ENCODE measurements at regions not wholly inside any gene's neighbourhood (a gene's known extent, or its start where the extent isn't known, plus 50 kb on each side); places are given as distances from the start of the nearest gene placed in this dataset.

DNA sequence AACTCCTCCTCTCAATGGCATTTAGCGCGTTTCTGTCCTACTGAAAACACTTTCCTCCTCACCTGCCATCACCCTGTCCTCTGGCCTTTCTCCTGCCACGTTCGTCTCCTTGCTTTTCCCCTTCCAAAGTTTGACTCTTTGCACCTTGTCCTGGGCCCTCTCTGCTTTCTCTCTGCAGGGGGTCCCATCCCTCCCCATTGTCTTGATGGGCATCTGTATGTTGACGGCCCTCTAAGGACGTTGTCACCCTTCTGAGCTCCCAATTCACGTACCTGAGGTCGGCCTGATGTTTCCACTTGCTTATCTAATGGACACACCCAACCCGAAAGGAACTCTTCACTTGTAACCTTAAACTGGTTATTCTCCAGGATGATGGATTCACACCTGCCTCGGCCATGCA, 170.4 kb downstream of the WSCD1 start (continued):
- TF ChIP-seq, protein P1, sequence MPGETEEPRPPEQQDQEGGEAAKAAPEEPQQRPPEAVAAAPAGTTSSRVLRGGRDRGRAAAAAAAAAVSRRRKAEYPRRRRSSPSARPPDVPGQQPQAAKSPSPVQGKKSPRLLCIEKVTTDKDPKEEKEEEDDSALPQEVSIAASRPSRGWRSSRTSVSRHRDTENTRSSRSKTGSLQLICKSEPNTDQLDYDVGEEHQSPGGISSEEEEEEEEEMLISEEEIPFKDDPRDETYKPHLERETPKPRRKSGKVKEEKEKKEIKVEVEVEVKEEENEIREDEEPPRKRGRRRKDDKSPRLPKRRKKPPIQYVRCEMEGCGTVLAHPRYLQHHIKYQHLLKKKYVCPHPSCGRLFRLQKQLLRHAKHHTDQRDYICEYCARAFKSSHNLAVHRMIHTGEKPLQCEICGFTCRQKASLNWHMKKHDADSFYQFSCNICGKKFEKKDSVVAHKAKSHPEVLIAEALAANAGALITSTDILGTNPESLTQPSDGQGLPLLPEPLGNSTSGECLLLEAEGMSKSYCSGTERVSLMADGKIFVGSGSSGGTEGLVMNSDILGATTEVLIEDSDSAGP (CRISPR knock-in tag; IDR thresholded peaks at IDR 0.05): no peak
- TF ChIP-seq MCM2 (IDR thresholded peaks at IDR 0.05; ENCODE audit: low read depth): no peak
- TF ChIP-seq RBBP5 (IDR thresholded peaks at IDR 0.05; ENCODE audit: borderline replicate concordance, insufficient read depth, low read length, poor library complexity, severe bottlenecking): no peak

DNA sequence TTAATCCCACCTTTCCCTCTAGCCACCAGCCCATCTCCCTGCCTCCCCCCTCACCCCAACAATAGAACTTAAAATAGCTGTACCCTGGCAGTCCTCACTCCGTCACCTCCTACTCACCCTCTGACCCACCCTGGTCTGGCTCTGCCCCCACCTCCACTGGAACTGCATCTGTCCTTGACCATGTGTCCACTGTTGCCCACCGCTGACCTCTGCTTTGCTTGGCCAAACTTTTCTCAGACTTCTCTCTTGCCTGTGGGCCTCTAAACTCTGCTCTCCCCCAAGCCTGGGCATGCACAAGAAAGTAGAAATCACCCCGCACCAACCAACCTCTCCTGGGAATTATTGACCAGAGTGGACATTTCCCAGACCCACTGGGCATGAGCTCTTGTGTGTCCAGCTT, 169.8 kb downstream of the WSCD1 start:
- DNase-seq (ENCODE audit: extremely low read depth in 1 of 4, low spot score in 3 of 4): no peak
- in situ Hi-C loops (cut with MboI): no loop called here
- no peak overlapping the region for H2AFZ ChIP-seq (ENCODE audit: low read depth, low read length)
- H3K4me1 ChIP-seq (replicated peaks in 1 of 2; ENCODE audit: control insufficient read depth in 2 of 2, insufficient read depth in 2 of 2, low read length in 2 of 2): no peaks in the 10 kb centered on the region
- no peaks in the 10 kb centered on the region for H3K36me3 ChIP-seq (ENCODE audit: control insufficient read depth, insufficient read depth, low read length)
- ATAC-seq: no peak
- no peaks in the 10 kb centered on the region for H3K9me3 ChIP-seq (replicated peaks; ENCODE audit: control insufficient read depth, insufficient read depth, low read depth, low read length)
- H3K27ac ChIP-seq (ENCODE audit: extremely low read depth, low read depth, low read length): no peak overlapping the region
- FAIRE-seq: no peak
- no peaks in the 10 kb centered on the region for H3K27me3 ChIP-seq (ENCODE audit: control insufficient read depth in 2 of 2, insufficient read depth in 2 of 2, low read length in 2 of 2)
- 0% methylated on average over 3 of the region's 3 CpGs for WGBS (ENCODE audit: insufficient coverage, low coverage, missing lambda C conversion rate)
- no TSS peak for BruUV-seq (replicated peaks)
- H3K4me2 ChIP-seq (ENCODE audit: insufficient read depth, low read length): no peak overlapping the region
- H4K20me1 ChIP-seq (replicated peaks; ENCODE audit: control insufficient read depth, insufficient read depth, low read length): no peaks in the 10 kb centered on the region
- ChIA-PET CTCF (ENCODE audit: low intra/inter-chr PET ratio) (no interaction called here), POLR2A (interaction anchor here (0.7 kb wide), 2 partner anchors 166 to 222 kb away, joined by 3 read pairs; no protein-coding TSS in a partner anchor)
- intact Hi-C loops (cut with micrococcal nuclease): no loop called here
- no peaks in the 10 kb centered on the region for H3K9me1 ChIP-seq (ENCODE audit: control insufficient read depth, insufficient read depth, low read length)
- H3K79me2 ChIP-seq (ENCODE audit: control insufficient read depth, insufficient read depth, low read length): no peaks in the 10 kb centered on the region
- H3K4me3 ChIP-seq: no peak overlapping the region
- H3K9ac ChIP-seq (ENCODE audit: insufficient read depth in 1 of 2, low read depth in 2 of 2, low read length in 2 of 2): no peak overlapping the region
- TF ChIP-seq, protein P2, sequence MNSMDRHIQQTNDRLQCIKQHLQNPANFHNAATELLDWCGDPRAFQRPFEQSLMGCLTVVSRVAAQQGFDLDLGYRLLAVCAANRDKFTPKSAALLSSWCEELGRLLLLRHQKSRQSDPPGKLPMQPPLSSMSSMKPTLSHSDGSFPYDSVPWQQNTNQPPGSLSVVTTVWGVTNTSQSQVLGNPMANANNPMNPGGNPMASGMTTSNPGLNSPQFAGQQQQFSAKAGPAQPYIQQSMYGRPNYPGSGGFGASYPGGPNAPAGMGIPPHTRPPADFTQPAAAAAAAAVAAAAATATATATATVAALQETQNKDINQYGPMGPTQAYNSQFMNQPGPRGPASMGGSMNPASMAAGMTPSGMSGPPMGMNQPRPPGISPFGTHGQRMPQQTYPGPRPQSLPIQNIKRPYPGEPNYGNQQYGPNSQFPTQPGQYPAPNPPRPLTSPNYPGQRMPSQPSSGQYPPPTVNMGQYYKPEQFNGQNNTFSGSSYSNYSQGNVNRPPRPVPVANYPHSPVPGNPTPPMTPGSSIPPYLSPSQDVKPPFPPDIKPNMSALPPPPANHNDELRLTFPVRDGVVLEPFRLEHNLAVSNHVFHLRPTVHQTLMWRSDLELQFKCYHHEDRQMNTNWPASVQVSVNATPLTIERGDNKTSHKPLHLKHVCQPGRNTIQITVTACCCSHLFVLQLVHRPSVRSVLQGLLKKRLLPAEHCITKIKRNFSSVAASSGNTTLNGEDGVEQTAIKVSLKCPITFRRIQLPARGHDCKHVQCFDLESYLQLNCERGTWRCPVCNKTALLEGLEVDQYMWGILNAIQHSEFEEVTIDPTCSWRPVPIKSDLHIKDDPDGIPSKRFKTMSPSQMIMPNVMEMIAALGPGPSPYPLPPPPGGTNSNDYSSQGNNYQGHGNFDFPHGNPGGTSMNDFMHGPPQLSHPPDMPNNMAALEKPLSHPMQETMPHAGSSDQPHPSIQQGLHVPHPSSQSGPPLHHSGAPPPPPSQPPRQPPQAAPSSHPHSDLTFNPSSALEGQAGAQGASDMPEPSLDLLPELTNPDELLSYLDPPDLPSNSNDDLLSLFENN (IDR thresholded peaks at IDR 0.05; ENCODE audit: low read depth in 2 of 2, low read length in 2 of 2): no peak
- TF ChIP-seq NR0B1 (IDR thresholded peaks at IDR 0.05; ENCODE audit: partially characterized antibody) (no peak), ZNF282 (CRISPR knock-in tag; IDR thresholded peaks at IDR 0.05) (no peak), SMARCC2 (IDR thresholded peaks at IDR 0.05; ENCODE audit: low read depth) (no peak), MTA2 (IDR thresholded peaks at IDR 0.05; ENCODE audit: low read depth) (no peak), ZNF143 (CRISPR knock-in tag; IDR thresholded peaks at IDR 0.05) (no peak), CCNT2 (IDR thresholded peaks at IDR 0.05; ENCODE audit: borderline replicate concordance, extremely low read depth, insufficient read length, low read depth, low read length) (no peak), ZNF224 (CRISPR knock-in tag; IDR thresholded peaks at IDR 0.05) (no peak), RCOR1 (IDR thresholded peaks at IDR 0.05; ENCODE audit: borderline replicate concordance in 1 of 2, low read depth in 2 of 2, low read length in 2 of 2) (no peak), SIRT6 (IDR thresholded peaks at IDR 0.05; ENCODE audit: low read depth, low read length) (no peak)

All from K562 (cell line).